ENCODE measurements at regions not wholly inside any gene's neighbourhood (a gene's known extent, or its start where the extent isn't known, plus 50 kb on each side); places are given as distances from the start of the nearest gene placed in this dataset.
A peak's percentile ranks its signal among the peaks of the same experiment; 100 is the strongest.

- DNase-seq (ENCODE audit: low spot score) (no peak), ATAC-seq (ENCODE audit: low FRiP score) (no peak)
- no peak for TF ChIP-seq CTCF (IDR thresholded peaks at IDR 0.05)
These were observed 162.4 kb upstream of the TMEM260 start for GRCh38 chr14:56417173-56417572.

- DNase-seq (ENCODE audit: low spot score), result no peak
- no peak for TF ChIP-seq CTCF (IDR thresholded peaks at IDR 0.05)
- no peak for ATAC-seq (ENCODE audit: low FRiP score)
These were observed 159.8 kb upstream of the TMEM260 start for GRCh38 chr14:56419750-56420149.

- DNase-seq (ENCODE audit: low spot score) (no peak), ATAC-seq (ENCODE audit: low FRiP score) (no peak)
- no peak for TF ChIP-seq CTCF (IDR thresholded peaks at IDR 0.05)
These were observed 157.4 kb upstream of the TMEM260 start for GRCh38 chr14:56422221-56422620.

GRCh38 chr14:56422703-56423213 is 156.8 kb upstream of the TMEM260 start:
- peak in 2 of 3 donors; percentile 30 to 44 for TF ChIP-seq CTCF (IDR thresholded peaks at IDR 0.05)
- ATAC-seq (ENCODE audit: low FRiP score) (peak; percentile 94), DNase-seq (ENCODE audit: low spot score) (no peak)

GRCh38 chr14:56423544-56423943 is 156.1 kb upstream of the TMEM260 start:
- no peak for TF ChIP-seq CTCF (IDR thresholded peaks at IDR 0.05)
- ATAC-seq (ENCODE audit: low FRiP score) (no peak), DNase-seq (ENCODE audit: low spot score) (no peak)

GRCh38 chr14:56431013-56431412 is 148.6 kb upstream of the TMEM260 start:
- TF ChIP-seq CTCF (IDR thresholded peaks at IDR 0.05), result no peak
- ATAC-seq (ENCODE audit: low FRiP score) (no peak), DNase-seq (ENCODE audit: low spot score) (no peak)

GRCh38 chr14:56449670-56450213 is 129.9 kb upstream of the TMEM260 start:
- no peak for TF ChIP-seq CTCF (IDR thresholded peaks at IDR 0.05)
- no peak for ATAC-seq (ENCODE audit: low FRiP score)
- DNase-seq (ENCODE audit: low spot score), result no peak
